ENCODE measurements at regions not wholly inside any gene's neighbourhood (a gene's known extent, or its start where the extent isn't known, plus 50 kb on each side); places are given as distances from the start of the nearest gene placed in this dataset.

DNA sequence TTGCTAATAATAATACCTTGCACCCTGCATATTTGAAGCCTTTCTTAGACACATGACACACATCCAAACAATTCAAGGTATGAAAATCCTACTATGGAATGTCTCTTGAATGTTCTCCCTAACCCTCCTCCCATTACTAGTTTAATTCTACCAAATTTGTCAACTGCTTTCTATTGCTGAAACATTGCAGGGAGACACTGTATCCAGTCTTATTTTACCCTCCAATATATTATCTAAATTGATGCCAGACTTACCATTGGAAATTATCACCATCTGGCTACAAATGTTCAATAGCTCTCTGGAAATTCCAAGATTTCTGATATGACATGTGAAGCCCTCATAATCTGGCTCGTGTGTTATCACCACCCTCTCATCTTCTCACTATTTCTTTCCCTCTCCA lies 1027.3 kb upstream of the CITED2 start:
- TF ChIP-seq, protein P1, sequence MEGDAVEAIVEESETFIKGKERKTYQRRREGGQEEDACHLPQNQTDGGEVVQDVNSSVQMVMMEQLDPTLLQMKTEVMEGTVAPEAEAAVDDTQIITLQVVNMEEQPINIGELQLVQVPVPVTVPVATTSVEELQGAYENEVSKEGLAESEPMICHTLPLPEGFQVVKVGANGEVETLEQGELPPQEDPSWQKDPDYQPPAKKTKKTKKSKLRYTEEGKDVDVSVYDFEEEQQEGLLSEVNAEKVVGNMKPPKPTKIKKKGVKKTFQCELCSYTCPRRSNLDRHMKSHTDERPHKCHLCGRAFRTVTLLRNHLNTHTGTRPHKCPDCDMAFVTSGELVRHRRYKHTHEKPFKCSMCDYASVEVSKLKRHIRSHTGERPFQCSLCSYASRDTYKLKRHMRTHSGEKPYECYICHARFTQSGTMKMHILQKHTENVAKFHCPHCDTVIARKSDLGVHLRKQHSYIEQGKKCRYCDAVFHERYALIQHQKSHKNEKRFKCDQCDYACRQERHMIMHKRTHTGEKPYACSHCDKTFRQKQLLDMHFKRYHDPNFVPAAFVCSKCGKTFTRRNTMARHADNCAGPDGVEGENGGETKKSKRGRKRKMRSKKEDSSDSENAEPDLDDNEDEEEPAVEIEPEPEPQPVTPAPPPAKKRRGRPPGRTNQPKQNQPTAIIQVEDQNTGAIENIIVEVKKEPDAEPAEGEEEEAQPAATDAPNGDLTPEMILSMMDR (IDR thresholded peaks at IDR 0.05; ENCODE audit: insufficient read depth, low read length) = no peak
- peak; percentile 49 for DNase-seq (ENCODE audit: low read depth)

DNA sequence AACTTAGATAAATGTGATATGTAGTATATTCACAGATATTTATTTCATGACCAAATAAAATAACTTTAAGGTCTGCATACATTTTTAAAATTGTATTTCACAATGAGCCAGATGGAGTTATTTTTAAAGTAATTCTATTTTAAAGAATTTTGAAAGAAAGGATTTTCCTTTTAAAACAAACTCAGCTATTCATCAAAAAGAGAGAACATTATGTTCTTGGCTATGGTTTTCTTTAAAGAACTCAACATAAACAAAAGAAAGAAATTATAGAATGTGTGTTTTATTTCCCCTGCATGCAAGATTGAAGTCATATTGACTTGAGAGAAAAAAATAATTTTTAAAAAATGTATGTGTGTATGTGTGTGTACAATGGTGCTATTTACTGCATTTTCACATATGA lies 1023.6 kb upstream of the CITED2 start:
- TF ChIP-seq, protein P1 (IDR thresholded peaks at IDR 0.05; ENCODE audit: insufficient read depth, low read length) = no peak
- no peak for DNase-seq (ENCODE audit: low read depth)
- H3K4me3 ChIP-seq (ENCODE audit: low read depth, low read length) = no peak overlapping the region

More for the DNA sequence above, 1027.3 kb upstream of the CITED2 start:
- H3K4me3 ChIP-seq (ENCODE audit: low read depth, low read length) = no peak overlapping the region

DNA sequence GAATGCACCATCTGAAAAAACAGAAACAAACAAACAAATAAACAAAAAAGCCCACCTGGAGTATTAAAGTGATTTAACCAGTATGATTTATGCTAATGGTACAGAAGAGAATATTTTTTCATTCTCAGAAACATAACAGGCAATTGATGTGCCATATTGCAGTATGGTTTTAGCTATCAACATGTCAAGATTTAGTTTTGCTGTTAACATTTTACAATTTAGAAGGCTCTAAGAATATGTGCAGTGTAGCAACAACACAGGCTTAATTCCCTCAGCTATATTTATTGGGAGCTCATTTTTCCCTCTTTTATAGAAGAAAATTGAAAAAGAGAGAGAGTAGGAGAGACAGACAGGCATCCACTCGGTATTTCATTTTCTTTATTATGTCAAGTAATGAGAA lies 1022.7 kb upstream of the CITED2 start:
- no peak overlapping the region for H3K4me3 ChIP-seq (ENCODE audit: low read depth, low read length)
- TF ChIP-seq, protein P1 (IDR thresholded peaks at IDR 0.05; ENCODE audit: insufficient read depth, low read length) = no peak
- no peak for DNase-seq (ENCODE audit: low read depth)

DNA sequence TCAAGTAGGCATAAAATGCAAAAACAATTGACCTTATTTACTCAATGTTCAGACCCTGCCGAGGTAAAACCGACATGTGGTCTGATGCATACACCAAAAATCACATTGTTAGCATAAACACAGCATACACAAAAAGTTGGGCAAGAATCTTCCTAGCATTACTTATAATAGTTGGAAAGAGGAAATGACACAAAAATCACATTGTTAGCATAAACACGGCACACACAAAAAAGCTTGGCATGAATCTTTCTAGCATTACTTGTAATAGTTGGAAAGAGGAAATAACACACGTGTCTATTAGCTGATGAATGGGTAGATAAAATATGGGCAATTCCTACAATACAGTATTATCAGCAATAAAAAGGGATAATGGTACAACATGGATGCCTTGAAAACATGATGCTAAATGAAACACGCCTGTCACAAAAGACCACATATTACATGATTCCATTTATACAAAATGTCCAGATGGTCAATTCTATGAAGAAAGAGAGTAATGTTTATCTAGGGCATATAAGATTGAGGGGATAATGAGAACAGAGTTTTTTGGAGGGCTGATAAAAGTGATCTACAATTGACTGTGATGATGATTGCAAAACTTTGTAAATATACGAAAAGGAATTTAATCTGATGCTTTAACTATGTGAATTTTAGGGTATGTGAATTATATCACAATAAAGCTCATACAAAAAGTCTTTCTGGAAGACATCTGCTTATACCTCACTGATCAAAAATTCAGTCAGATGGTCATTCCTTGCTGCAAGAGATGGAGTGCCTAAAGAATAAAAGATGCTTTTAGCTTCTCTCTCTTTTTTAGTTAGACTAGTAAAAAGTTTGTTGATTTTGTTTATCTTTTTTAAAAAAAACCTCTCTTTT lies 1019.5 kb upstream of the CITED2 start:
- H3K4me3 ChIP-seq (ENCODE audit: low read depth, low read length) = no peak overlapping the region
- TF ChIP-seq, protein P1 (IDR thresholded peaks at IDR 0.05; ENCODE audit: insufficient read depth, low read length) = no peak
- DNase-seq (ENCODE audit: low read depth) = peak; percentile 37

DNA sequence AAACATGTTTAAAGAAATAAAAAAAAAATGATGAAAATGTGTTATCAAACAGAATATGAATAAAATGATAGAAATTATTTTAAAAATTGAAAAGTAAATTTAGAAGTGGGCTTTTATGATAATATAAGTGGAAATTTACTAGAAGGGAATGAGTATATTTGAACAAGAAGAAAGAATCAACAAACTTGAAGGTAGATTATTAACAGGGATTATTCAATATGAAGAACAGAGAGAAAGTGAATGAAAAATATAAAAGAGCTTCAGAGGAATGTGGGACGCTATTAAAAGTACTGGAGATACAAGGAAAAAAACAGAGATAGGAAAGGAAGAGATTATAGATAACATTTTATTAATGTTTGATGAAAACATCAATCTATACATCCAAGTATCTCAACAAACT lies 1014.4 kb upstream of the CITED2 start:
- TF ChIP-seq, protein P1 (IDR thresholded peaks at IDR 0.05; ENCODE audit: insufficient read depth, low read length) = no peak
- no peak overlapping the region for H3K4me3 ChIP-seq (ENCODE audit: low read depth, low read length)
- no peak for DNase-seq (ENCODE audit: low read depth)

DNA sequence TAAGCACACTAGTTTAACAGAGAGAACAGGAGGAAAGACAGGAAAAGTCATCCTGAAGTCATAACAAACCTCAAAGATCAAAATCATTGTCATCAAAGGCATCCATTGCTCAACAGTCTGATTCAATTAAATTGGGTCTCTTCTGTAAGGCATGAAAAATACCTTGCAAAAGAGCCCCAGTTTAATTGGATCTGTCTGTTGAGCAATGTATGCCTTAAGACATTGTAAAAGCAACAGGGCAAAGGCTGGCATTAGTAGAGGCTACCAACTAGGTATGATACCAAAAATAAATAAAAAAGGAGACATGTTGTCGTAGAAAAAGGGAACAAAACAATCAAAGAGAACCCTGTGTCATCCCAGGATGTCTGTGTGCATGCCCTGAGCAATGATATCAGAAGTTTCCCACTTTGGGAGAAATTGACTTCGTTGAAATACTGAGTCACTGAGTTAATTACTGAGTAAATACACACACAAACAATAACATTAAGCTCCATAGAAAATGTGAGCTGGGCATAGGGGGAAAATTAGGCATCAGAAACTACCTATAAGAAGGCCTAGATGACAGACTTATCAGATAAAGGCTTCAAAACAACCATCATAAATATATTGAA lies 1013.8 kb upstream of the CITED2 start:
- no peak for DNase-seq (ENCODE audit: low read depth)
- TF ChIP-seq, protein P1 (IDR thresholded peaks at IDR 0.05; ENCODE audit: insufficient read depth, low read length) = no peak
- H3K4me3 ChIP-seq (ENCODE audit: low read depth, low read length) = no peak overlapping the region
